BLaER1 (cell line): ENCODE measurements at regions not wholly inside any gene's neighbourhood (a gene's known extent, or its start where the extent isn't known, plus 50 kb on each side); places are given as distances from the start of the nearest gene placed in this dataset.
"Not testable (repeated sequence)": the region's sequence is repeated elsewhere in the genome, so short reads cannot be mapped to it uniquely, and the experiment has no call there.

Experiments used
- H3K27ac ChIP-seq: shearing (Covaris generic); formaldehyde crosslinking; 2 replicates; pipeline ENCODE4 v1.8.1; 2022
- H3K27me3 ChIP-seq: shearing (Covaris generic); formaldehyde crosslinking; 2 replicates; pipeline ENCODE4 v1.8.1; 2022
- H3K36me3 ChIP-seq: shearing (Covaris generic); formaldehyde crosslinking; 2 replicates; pipeline ENCODE4 v1.8.1; 2022
- H3K4me1 ChIP-seq: shearing (Covaris generic); formaldehyde crosslinking; 2 replicates; pipeline ENCODE4 v1.8.1; 2022
- H3K4me2 ChIP-seq: shearing (Covaris generic); formaldehyde crosslinking; 2 replicates; pipeline ENCODE4 v1.8.1; 2022
- H3K4me3 ChIP-seq: shearing (Covaris generic); formaldehyde crosslinking; 2 replicates; pipeline ENCODE4 v1.8.1; 2022
- H3K9ac ChIP-seq: shearing (Covaris generic); formaldehyde crosslinking; 2 replicates; pipeline ENCODE4 v1.8.1; 2022
- H3K9me3 ChIP-seq: shearing (Covaris generic); formaldehyde crosslinking; 2 replicates; pipeline ENCODE4 v1.8.1; 2022
- H4K20me1 ChIP-seq: shearing (Covaris generic); formaldehyde crosslinking; 2 replicates; pipeline ENCODE4 v1.8.1; 2022
- Cebpa-rat ChIP-seq: shearing (Covaris generic); IDR thresholded peaks from 2 replicates; pipeline ENCODE4 v1.8.1; 2022

DNA sequence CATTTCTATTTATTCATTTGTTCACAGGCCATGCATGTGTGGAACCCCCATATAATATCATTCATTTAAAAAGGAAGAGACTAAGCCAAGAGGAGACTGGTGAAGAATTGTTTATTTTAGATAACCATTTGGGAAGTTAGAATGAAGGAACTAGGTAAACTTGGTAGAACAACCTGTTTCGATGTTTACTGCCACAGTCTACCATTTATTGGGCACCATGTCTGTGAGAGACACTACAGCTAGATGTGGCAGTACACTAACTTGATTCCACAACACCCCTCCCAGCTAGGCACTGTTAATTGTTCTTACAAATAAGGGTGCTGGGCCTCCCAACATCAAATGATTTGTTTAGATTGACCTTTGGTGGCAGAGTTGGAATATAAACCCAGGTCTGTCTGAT lies 592.4 kb downstream of the EPM2A start:
- no peak for TF ChIP-seq Cebpa-rat
- no peaks in the 10 kb centered on the region for H3K9me3 ChIP-seq
- no peaks in the 10 kb centered on the region for H3K27me3 ChIP-seq
- no peaks in the 10 kb centered on the region for H3K4me1 ChIP-seq
- no peak overlapping the region for H3K9ac ChIP-seq
- no peaks in the 10 kb centered on the region for H3K36me3 ChIP-seq
- no peak overlapping the region for H3K27ac ChIP-seq
- no peak overlapping the region for H3K4me2 ChIP-seq
- no peaks in the 10 kb centered on the region for H4K20me1 ChIP-seq
- no peak overlapping the region for H3K4me3 ChIP-seq

DNA sequence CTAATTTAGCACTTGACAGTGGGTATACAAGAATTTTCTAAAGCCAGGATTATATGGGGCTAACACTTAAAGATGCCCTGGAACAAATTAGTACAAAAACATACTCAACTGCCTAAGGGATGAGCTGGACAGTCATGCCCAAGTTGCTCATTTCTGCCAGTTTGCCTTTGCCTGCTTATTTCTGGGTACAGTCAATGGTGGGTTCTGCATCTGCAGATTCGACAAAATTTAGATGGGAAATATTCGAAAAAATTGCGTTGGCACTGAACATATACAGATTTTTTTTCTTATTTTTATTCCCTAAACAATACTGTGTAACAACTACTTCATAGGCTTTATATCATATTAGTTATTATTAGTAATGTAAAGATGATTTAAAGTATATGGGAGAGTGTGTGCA lies 591.9 kb downstream of the EPM2A start:
- Histone ChIP-seq H3K4me1 (no peaks in the 10 kb centered on the region), H3K9ac (no peak overlapping the region), H3K4me3 (no peak overlapping the region), H3K27me3 (no peaks in the 10 kb centered on the region), H3K27ac (no peak overlapping the region), H3K9me3 (no peaks in the 10 kb centered on the region), H3K4me2 (no peak overlapping the region), H4K20me1 (no peaks in the 10 kb centered on the region), H3K36me3 (no peaks in the 10 kb centered on the region)
- TF ChIP-seq Cebpa-rat: no peak

DNA sequence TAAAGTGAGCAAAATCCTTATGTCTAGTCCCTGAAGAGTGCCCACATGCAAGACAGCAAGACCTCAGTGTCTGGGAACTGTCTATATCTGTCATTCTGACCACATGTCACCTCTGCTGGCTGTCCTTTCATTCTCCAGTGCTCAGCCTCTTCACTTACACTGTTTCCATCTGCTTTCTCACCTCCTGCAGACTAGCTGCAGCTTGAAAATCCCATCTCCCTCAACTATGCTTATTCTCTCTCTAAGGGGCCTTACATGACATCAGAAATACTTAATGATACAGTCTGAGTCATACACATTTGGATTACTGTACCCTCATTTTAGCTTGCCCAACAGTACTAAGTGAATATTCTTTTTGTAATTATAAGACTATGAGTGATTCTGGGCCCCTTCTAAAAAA lies 587.8 kb downstream of the EPM2A start:
- H3K36me3 ChIP-seq: no peaks in the 10 kb centered on the region
- no peaks in the 10 kb centered on the region for H3K4me1 ChIP-seq
- no peak overlapping the region for H3K4me2 ChIP-seq
- no peaks in the 10 kb centered on the region for H4K20me1 ChIP-seq
- no peak for TF ChIP-seq Cebpa-rat
- H3K27me3 ChIP-seq: no peaks in the 10 kb centered on the region
- H3K9me3 ChIP-seq: no peaks in the 10 kb centered on the region
- H3K27ac ChIP-seq: no peak overlapping the region
- no peak overlapping the region for H3K9ac ChIP-seq
- no peak overlapping the region for H3K4me3 ChIP-seq

DNA sequence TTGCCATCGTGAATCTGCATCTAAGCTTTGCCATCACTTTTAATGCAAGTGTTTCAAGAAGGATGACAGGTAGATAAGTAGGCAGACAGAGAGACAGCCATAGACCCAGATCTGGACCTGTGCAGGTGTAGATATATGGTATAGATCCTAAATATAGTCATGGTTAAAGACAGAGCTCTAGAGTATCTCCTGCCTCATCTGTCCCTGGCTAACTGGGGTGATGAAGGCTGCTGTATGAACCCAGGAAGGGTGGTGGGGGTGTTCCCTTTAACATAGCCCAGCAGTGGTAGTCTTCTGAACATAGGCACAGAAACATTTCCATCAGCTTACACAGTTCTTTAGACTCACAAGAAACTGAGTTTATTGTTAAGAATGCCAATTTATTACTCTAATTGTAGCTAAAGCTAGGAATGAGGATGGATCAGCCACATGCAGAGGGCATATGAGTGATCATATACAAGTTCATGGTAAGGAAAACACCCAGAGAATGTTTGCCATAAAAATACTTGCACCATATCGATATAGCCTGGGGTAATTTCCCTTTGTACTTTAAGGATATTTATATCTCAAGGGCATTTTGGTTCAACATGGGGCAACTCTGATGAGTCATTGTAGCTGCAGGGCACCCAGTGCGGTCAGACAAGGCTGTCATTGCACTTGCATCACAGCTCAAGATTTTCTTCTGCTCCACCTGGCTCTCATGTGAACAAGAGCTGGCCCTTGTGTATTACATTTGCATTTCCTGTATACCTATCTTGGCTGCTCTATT lies 587.2 kb downstream of the EPM2A start:
- H3K27me3 ChIP-seq: no peaks in the 10 kb centered on the region
- TF ChIP-seq Cebpa-rat: no peak
- no peak overlapping the region for H3K4me2 ChIP-seq
- no peaks in the 10 kb centered on the region for H3K9me3 ChIP-seq
- H3K36me3 ChIP-seq: no peaks in the 10 kb centered on the region
- no peak overlapping the region for H3K4me3 ChIP-seq
- no peaks in the 10 kb centered on the region for H3K4me1 ChIP-seq
- H4K20me1 ChIP-seq: no peaks in the 10 kb centered on the region
- no peak overlapping the region for H3K9ac ChIP-seq
- no peak overlapping the region for H3K27ac ChIP-seq

DNA sequence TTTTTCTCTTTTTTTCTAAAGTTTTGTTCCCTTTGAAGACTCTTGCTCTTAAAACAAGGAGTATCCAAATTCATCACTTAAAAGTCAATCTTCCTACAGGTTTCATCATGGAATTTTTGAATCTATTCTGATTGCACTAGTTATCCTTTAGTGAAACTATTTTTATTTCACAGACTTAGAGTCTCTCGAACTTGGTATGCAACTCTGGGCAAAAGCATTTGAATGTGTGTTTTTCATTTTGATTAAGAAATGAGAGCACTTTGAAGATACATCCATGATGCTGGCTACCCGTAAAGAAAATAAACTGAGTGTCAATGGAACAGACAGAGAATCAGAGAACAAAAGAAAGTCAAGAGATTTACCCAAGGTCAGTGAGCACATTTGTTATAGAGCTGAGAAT lies 586.5 kb downstream of the EPM2A start:
- H3K36me3 ChIP-seq: no peaks in the 10 kb centered on the region
- H3K27me3 ChIP-seq: no peaks in the 10 kb centered on the region
- no peaks in the 10 kb centered on the region for H3K9me3 ChIP-seq
- no peaks in the 10 kb centered on the region for H4K20me1 ChIP-seq
- TF ChIP-seq Cebpa-rat: no peak
- no peak overlapping the region for H3K9ac ChIP-seq
- H3K4me1 ChIP-seq: no peaks in the 10 kb centered on the region
- H3K4me3 ChIP-seq: no peak overlapping the region
- H3K4me2 ChIP-seq: no peak overlapping the region
- no peak overlapping the region for H3K27ac ChIP-seq

DNA sequence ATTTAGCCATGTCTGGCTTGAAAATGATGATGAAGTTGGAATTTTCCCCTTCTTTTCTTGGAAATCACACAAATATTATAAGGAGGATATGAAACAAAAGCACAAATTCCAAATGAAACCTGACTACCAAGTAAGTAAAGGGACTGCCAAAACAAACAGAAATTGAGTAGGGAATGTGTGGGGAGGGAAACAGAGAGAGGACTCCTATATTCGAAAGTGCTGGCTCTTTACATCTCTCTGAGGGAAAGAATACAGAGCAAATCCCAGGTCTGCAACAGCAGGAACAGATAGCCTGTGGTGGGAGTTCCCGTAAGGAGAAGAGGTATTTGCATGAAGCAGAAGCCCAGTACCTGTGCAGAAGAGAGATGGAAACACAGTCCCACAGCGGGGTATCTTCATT lies 583.7 kb downstream of the EPM2A start:
- no peaks in the 10 kb centered on the region for H3K27me3 ChIP-seq
- no peak overlapping the region for H3K9ac ChIP-seq
- no peak for TF ChIP-seq Cebpa-rat
- no peak overlapping the region for H3K27ac ChIP-seq
- no peak overlapping the region for H3K4me2 ChIP-seq
- no peaks in the 10 kb centered on the region for H3K9me3 ChIP-seq
- no peak overlapping the region for H3K4me3 ChIP-seq
- H3K36me3 ChIP-seq: no peaks in the 10 kb centered on the region
- H4K20me1 ChIP-seq: no peaks in the 10 kb centered on the region
- no peaks in the 10 kb centered on the region for H3K4me1 ChIP-seq

DNA sequence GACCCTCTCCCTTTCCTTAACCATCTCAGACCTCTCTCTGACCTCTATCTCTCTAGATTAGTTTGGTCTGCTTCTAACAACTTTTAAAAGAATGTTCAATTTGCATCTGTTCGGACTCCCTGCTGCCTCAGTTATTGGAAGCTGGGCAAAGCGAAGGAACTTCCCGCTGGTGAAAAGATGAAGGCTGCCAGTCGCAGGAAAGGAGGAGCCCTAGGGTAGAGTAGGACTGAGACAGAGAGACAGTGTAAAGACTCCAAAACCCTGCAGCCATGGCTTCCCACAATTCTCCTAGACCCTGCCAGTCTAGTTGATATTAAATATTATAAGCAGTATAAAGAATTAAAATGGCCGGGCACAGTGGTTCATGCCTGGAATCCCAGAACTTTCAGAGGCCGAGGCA lies 581.8 kb downstream of the EPM2A start:
- H3K27ac ChIP-seq: no peak overlapping the region
- no peak overlapping the region for H3K4me2 ChIP-seq
- no peak overlapping the region for H3K4me3 ChIP-seq
- H3K9ac ChIP-seq: no peak overlapping the region
- H3K27me3 ChIP-seq: no peaks in the 10 kb centered on the region
- H4K20me1 ChIP-seq: no peaks in the 10 kb centered on the region
- no peaks in the 10 kb centered on the region for H3K4me1 ChIP-seq
- no peak for TF ChIP-seq Cebpa-rat
- H3K36me3 ChIP-seq: no peaks in the 10 kb centered on the region
- H3K9me3 ChIP-seq: peaks cover 9% of the 10 kb centered on the region

DNA sequence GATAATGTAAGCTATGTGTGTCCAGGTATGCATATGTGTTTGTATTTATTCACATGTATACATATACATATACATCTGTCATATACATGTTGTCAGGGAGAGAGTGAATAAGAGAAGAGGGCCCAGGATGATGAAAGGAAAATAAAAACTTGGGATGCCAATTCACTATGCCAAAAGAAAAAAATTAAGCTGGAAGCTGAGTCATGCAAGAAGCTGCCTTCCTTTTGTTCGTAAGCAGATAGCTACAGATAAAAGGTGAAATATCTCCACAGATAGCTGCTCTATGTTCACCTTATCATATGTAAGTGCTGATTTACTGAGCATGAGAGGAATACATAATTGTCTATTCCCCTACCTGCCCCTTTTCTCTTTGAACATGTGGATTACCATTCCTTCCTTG lies 579.9 kb downstream of the EPM2A start:
- Histone ChIP-seq H3K9ac (no peak overlapping the region), H3K36me3 (no peaks in the 10 kb centered on the region), H3K4me1 (no peaks in the 10 kb centered on the region), H3K4me2 (no peak overlapping the region), H3K9me3 (peaks cover 27% of the 10 kb centered on the region), H3K27me3 (no peaks in the 10 kb centered on the region), H3K27ac (no peak overlapping the region), H4K20me1 (no peaks in the 10 kb centered on the region), H3K4me3 (no peak overlapping the region)
- no peak for TF ChIP-seq Cebpa-rat

DNA sequence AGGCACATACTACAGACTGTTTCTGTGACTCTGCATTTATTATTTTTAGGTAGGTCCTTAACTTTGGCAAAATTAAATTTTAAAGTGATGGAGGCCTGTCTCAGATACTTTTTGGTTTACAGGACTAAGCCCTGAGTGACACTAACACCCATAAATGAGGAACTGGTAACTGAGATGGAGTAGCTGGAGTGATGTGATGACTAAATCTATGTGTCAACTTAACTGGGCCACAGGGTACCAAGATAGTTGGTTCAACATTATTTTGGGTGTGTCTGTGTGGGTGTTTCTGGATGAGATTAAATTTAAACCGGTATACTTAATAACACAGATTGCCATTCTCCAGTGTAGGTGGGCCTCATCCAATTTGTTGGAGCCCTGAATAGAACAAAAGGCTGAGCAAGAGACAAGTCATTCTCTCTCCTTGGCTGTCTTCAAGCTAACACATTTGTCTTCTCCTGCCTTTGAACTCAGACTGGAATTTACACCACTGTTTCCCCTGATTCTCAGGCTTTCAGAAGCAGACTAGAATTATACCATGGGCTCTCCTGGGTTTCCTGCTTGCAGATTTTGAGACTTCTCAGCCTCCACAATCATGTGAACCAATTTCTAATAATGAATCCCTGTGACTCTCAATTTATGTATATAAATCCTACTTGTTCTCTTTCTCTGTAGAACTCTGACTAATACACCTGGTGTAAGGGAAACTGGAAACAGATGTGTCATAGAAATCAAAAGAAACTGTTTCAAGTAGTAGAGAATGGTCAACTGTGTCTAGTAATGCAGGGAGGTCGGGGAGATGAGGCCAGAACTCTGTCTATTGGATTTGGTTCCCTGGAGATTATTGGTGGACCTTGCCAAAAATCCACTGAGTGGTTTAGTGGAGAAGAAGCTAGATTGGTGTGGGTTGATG lies 579.2 kb downstream of the EPM2A start:
- no peak overlapping the region for H3K27ac ChIP-seq
- TF ChIP-seq Cebpa-rat: no peak
- no peak overlapping the region for H3K4me2 ChIP-seq
- peaks cover 27% of the 10 kb centered on the region for H3K9me3 ChIP-seq
- no peak overlapping the region for H3K4me3 ChIP-seq
- H3K9ac ChIP-seq: no peak overlapping the region
- H3K4me1 ChIP-seq: no peaks in the 10 kb centered on the region
- H3K27me3 ChIP-seq: no peaks in the 10 kb centered on the region
- H3K36me3 ChIP-seq: no peaks in the 10 kb centered on the region
- no peaks in the 10 kb centered on the region for H4K20me1 ChIP-seq

DNA sequence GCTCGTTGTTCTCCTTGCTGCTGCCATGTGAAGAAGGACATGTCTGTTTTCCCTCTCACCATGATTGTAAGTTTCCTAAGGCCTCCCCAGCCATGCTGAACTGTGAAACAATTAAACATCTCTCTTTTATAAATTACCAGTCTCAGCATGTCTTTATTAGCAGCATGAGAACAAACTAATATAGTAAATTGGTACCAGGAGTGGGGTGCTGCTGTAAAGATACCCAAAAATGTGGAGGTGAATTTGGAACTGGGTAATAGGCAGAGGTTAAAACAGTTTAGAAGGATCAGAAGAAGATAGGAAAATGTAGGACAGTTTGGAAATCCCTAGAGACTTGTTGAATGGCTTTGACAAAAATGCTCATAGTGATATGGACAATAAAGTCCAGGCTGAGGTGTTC lies 576.7 kb downstream of the EPM2A start:
- peaks cover 27% of the 10 kb centered on the region for H3K9me3 ChIP-seq
- not testable (repeated sequence) for H4K20me1 ChIP-seq, H3K27ac ChIP-seq, H3K4me2 ChIP-seq, H3K36me3 ChIP-seq, H3K4me1 ChIP-seq, H3K9ac ChIP-seq, H3K27me3 ChIP-seq, H3K4me3 ChIP-seq
